Lung (tissue), 11 donors: ENCODE measurements at regions not wholly inside any gene's neighbourhood (a gene's known extent, or its start where the extent isn't known, plus 50 kb on each side); places are given as distances from the start of the nearest gene placed in this dataset.

ENCODE experiments used
- ATAC-seq: fragments of 200-7000 bp; cut with Tn5 transposase; one replicate; pipeline ENCODE4 v1.9.1; 2020; ENCODE audit warnings: moderate number of reproducible peaks; ENCODE audit not compliant: insufficient read depth, low FRiP score
- DNase-seq, 3 donors: peaks; one replicate each; pipeline ENCODE4 v3.0.0-alpha.2; 2013 to 2017
- H3K27ac ChIP-seq, 2 donors: one replicate each; pipeline ENCODE4 v1.5.1; 2013; ENCODE audit warnings: mild to moderate bottlenecking in 2 of 2, moderate library complexity in 2 of 2, control low read depth in 1 of 2, inconsistent platforms in 1 of 2, low read depth in 1 of 2, low read length in 1 of 2
- H3K27me3 ChIP-seq, 3 donors: one replicate each; pipeline ENCODE4 v1.5.1; 2013; ENCODE audit warnings: low read length in 2 of 3; ENCODE audit not compliant: control insufficient read depth in 3 of 3, insufficient read depth in 3 of 3
- H3K36me3 ChIP-seq, 4 donors: one replicate each; pipeline ENCODE4 v1.5.1; 2013; ENCODE audit warnings: low read length in 4 of 4, mild to moderate bottlenecking in 1 of 4, moderate library complexity in 1 of 4; ENCODE audit not compliant: control insufficient read depth in 4 of 4, insufficient read depth in 4 of 4
- H3K4me1 ChIP-seq, 5 donors: one replicate each; pipeline ENCODE4 v1.5.1; 2013; ENCODE audit warnings: low read length in 5 of 5, mild to moderate bottlenecking in 2 of 5, moderate library complexity in 1 of 5; ENCODE audit not compliant: control insufficient read depth in 5 of 5, insufficient read depth in 5 of 5
- H3K4me3 ChIP-seq: one replicate; pipeline ENCODE4 v1.5.1; 2013; ENCODE audit warnings: mild to moderate bottlenecking, control low read depth, moderate library complexity
- H3K9ac ChIP-seq, 2 donors: one replicate each; pipeline ENCODE4 v1.5.1; 2013; ENCODE audit warnings: low read length in 2 of 2, control low read depth in 1 of 2; ENCODE audit not compliant: insufficient read depth in 1 of 2
- H3K9me3 ChIP-seq, 4 donors: one replicate each; pipeline ENCODE4 v1.5.1; 2013; ENCODE audit warnings: low read length in 3 of 4, mild to moderate bottlenecking in 1 of 4, moderate library complexity in 1 of 4; ENCODE audit not compliant: control insufficient read depth in 4 of 4, insufficient read depth in 3 of 4
- WGBS, 2 donors: extraction: QIAGEN DNeasy Blood & Tissue Kit; methylation state at CpG; one replicate each; pipeline ENCODE4 v1.1.7; 2013; 5-methylcytosine and 5-hydroxymethylcytosine counted together
- TF ChIP-seq, protein P1 (sequence below): IDR thresholded peaks from 2 replicates; pipeline ENCODE4 v1.5.1; 2012; ENCODE audit warnings: mild to moderate bottlenecking; ENCODE audit errors: control extremely low read depth, extremely low read depth
- donor health status: control.
- donor health status: control.
- donor health status: Bipolar disorder and iron deficiency.
- donor health status: healthy.
- donor health status: DM: yes; HTN: yes; CAD: no.

GRCh38 chr5:146956217-146956616 is 77.7 kb upstream of the PPP2R2B start:
- H3K9ac ChIP-seq, result no peak overlapping the region
- H3K27ac ChIP-seq, result no peak overlapping the region
- no peak overlapping the region for H3K4me3 ChIP-seq
- no peak for ATAC-seq
- no peaks in the 10 kb centered on the region for H3K9me3 ChIP-seq
- no peaks in the 10 kb centered on the region for H3K36me3 ChIP-seq
- H3K27me3 ChIP-seq, result no peaks in the 10 kb centered on the region
- H3K4me1 ChIP-seq, result no peaks in the 10 kb centered on the region
- TF ChIP-seq, protein P1, sequence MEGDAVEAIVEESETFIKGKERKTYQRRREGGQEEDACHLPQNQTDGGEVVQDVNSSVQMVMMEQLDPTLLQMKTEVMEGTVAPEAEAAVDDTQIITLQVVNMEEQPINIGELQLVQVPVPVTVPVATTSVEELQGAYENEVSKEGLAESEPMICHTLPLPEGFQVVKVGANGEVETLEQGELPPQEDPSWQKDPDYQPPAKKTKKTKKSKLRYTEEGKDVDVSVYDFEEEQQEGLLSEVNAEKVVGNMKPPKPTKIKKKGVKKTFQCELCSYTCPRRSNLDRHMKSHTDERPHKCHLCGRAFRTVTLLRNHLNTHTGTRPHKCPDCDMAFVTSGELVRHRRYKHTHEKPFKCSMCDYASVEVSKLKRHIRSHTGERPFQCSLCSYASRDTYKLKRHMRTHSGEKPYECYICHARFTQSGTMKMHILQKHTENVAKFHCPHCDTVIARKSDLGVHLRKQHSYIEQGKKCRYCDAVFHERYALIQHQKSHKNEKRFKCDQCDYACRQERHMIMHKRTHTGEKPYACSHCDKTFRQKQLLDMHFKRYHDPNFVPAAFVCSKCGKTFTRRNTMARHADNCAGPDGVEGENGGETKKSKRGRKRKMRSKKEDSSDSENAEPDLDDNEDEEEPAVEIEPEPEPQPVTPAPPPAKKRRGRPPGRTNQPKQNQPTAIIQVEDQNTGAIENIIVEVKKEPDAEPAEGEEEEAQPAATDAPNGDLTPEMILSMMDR, result no peak
- no peak for DNase-seq
- WGBS, 2 donors, result 84 to 92% methylated on average over 1 of the region's 1 CpG

- H3K9me3 ChIP-seq, result no peaks in the 10 kb centered on the region
- H3K4me1 ChIP-seq, result no peaks in the 10 kb centered on the region
- no peak overlapping the region for H3K9ac ChIP-seq
- H3K27me3 ChIP-seq, result no peaks in the 10 kb centered on the region
- ATAC-seq, result no peak
- H3K36me3 ChIP-seq, result no peaks in the 10 kb centered on the region
- TF ChIP-seq, protein P1, result no peak
- no peak overlapping the region for H3K27ac ChIP-seq
- DNase-seq, result no peak
- H3K4me3 ChIP-seq, result no peak overlapping the region
These were observed 80.8 kb upstream of the PPP2R2B start for GRCh38 chr5:146959360-146959759.

DNA sequence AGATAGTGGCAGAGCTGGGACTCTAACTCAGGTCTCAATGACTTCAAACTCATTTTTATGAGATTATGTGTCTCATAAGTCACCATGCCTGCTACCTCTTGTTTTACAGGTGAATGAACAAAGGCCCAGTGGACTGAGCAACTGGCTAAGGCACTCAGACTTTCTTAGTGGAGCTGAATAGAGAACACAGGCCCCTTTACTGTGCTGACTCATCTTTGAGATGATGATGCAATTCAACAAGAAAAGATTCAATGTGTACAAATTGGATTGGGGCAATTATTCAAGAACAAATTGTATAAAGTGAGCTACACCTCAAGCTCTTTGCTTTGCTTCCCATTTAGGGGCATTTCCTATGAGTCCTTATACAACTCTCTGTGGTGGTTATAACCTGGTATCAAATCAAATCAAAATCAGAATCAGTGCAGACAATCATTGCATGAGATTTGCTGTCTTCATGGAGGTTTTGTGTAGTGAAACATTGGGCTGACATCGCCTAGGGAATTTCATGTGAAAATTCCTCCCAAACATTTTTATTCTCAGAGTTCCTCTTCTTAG is 84.3 kb upstream of the PPP2R2B start:
- Histone ChIP-seq H3K9ac (no peak overlapping the region), H3K4me1 (no peaks in the 10 kb centered on the region), H3K27ac (no peak overlapping the region), H3K27me3 (no peaks in the 10 kb centered on the region), H3K9me3 (no peaks in the 10 kb centered on the region), H3K4me3 (no peak overlapping the region), H3K36me3 (no peaks in the 10 kb centered on the region)
- DNase-seq, result no peak
- TF ChIP-seq, protein P1, result no peak
- 84 to 98% methylated on average over 1 of the region's 1 CpG for WGBS, 2 donors
- no peak for ATAC-seq
